Colonic mucosa (tissue), 4 donors: ENCODE measurements at regions not wholly inside any gene's neighbourhood (a gene's known extent, or its start where the extent isn't known, plus 50 kb on each side); places are given as distances from the start of the nearest gene placed in this dataset.

Experiments used
- DNase-seq: peaks from one replicate; pipeline ENCODE4 v3.0.0-alpha.2; 2020
- H3K27ac ChIP-seq: fragments of 200-600 bp; one replicate; pipeline ENCODE4 v1.8.0; 2021
- H3K27me3 ChIP-seq: fragments of 200-600 bp; one replicate; pipeline ENCODE4 v1.8.0; 2021
- H3K36me3 ChIP-seq: fragments of 200-600 bp; one replicate; pipeline ENCODE4 v1.8.0; 2021
- H3K4me1 ChIP-seq: fragments of 200-600 bp; one replicate; pipeline ENCODE4 v1.8.0; 2021; ENCODE audit warnings: mild to moderate bottlenecking
- H3K4me3 ChIP-seq: fragments of 200-600 bp; one replicate; pipeline ENCODE4 v1.8.0; 2021
- H3K9ac ChIP-seq, 2 donors: one replicate each; pipeline ENCODE4 v1.7.0; 2013; ENCODE audit warnings: control low read depth in 2 of 2, low read depth in 2 of 2, low read length in 2 of 2
- H3K9me3 ChIP-seq: fragments of 200-600 bp; one replicate; pipeline ENCODE4 v1.8.0; 2021
- intact Hi-C: fragments of 100-400 bp; cut with DNase I; formaldehyde crosslinking; loops from one replicate; pipeline ENCODE4 v1.14.1; 2022
- TF ChIP-seq, protein P1 (sequence below): fragments of 200-600 bp; IDR thresholded peaks from one replicate; pipeline ENCODE4 v1.8.0; 2022; ENCODE audit warnings: antibody characterized with exemption, mild to moderate bottlenecking
- donor health status: healthy.
- donor health status: DM: no; HTN: no; CAD: no.
- donor health status: DM: no; HTN: no; CAD: no.

DNA sequence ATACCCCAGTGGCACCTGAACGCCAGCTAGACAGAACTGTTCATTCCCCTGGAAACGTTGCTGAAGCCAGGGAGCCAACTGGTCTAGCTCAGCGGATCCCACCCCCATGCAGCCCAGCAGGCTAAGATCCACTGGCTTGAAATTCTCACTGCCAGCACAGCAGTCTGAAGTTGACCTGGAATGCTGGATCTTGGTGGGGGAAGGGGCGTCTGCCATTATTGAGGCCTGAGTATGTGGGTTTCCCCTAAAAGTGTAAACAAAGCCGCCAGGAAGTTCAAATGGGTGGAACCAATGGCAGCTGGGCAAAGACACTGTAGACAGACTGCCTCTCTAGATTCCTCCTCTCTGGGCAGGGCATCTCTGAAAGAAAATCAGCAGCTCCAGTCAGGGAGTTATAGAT, 213.0 kb downstream of the NKX6-1 start:
- Histone ChIP-seq H3K36me3 (no peaks in the 10 kb centered on the region), H3K27me3 (no peaks in the 10 kb centered on the region), H3K9ac (no peak overlapping the region), H3K4me3 (no peak overlapping the region), H3K27ac (no peak overlapping the region), H3K4me1 (no peaks in the 10 kb centered on the region), H3K9me3 (no peaks in the 10 kb centered on the region)
- no peak for DNase-seq
- TF ChIP-seq, protein P1, sequence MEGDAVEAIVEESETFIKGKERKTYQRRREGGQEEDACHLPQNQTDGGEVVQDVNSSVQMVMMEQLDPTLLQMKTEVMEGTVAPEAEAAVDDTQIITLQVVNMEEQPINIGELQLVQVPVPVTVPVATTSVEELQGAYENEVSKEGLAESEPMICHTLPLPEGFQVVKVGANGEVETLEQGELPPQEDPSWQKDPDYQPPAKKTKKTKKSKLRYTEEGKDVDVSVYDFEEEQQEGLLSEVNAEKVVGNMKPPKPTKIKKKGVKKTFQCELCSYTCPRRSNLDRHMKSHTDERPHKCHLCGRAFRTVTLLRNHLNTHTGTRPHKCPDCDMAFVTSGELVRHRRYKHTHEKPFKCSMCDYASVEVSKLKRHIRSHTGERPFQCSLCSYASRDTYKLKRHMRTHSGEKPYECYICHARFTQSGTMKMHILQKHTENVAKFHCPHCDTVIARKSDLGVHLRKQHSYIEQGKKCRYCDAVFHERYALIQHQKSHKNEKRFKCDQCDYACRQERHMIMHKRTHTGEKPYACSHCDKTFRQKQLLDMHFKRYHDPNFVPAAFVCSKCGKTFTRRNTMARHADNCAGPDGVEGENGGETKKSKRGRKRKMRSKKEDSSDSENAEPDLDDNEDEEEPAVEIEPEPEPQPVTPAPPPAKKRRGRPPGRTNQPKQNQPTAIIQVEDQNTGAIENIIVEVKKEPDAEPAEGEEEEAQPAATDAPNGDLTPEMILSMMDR: no peak
- intact Hi-C loops: no loop called here

DNA sequence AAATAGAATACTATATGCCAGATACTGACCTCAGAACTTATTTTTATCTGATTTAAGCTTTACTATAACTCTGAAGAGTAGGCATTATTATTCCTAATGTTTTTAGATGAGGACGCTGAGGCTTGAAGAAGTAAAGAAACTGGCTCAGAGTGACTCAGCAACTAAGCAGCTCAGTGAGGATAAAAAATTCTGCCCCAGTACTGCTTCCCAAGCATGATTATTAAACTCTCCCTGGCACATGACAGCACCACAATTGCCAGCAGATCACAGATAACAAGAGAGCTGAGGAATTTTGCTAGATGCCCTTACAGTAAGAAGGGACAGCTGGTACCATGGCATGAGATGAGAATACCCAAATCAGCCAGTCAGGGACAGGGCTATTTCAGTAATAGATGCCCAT, 219.4 kb downstream of the NKX6-1 start:
- Histone ChIP-seq H3K27ac (no peak overlapping the region), H3K4me1 (no peaks in the 10 kb centered on the region), H3K9me3 (no peaks in the 10 kb centered on the region), H3K27me3 (no peaks in the 10 kb centered on the region), H3K9ac (no peak overlapping the region), H3K4me3 (no peak overlapping the region), H3K36me3 (no peaks in the 10 kb centered on the region)
- DNase-seq: no peak
- intact Hi-C loops: no loop called here
- TF ChIP-seq, protein P1: no peak

DNA sequence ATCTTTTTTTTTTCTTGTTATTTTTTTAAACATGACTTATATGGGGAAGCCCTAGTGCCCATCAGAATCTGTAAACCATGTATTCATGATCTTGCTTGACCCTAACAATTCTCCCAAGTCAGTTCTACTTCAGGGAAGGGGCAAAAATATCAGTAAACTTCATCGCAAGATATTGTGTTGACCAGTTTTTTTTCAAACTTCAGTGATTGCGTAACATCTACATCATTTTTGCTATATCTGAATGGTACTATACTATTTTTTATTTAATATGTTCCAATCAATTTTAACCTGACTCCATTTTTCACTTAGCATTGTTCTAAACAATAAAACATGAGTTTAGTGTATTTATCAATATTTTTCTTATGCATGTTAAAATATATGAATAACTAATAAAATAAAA, 221.2 kb downstream of the NKX6-1 start:
- Histone ChIP-seq H3K27me3 (no peaks in the 10 kb centered on the region), H3K36me3 (no peaks in the 10 kb centered on the region), H3K27ac (no peak overlapping the region), H3K9ac (no peak overlapping the region), H3K4me3 (no peak overlapping the region), H3K9me3 (no peaks in the 10 kb centered on the region), H3K4me1 (no peaks in the 10 kb centered on the region)
- TF ChIP-seq, protein P1: no peak
- no peak for DNase-seq
- intact Hi-C loops: no loop called here

DNA sequence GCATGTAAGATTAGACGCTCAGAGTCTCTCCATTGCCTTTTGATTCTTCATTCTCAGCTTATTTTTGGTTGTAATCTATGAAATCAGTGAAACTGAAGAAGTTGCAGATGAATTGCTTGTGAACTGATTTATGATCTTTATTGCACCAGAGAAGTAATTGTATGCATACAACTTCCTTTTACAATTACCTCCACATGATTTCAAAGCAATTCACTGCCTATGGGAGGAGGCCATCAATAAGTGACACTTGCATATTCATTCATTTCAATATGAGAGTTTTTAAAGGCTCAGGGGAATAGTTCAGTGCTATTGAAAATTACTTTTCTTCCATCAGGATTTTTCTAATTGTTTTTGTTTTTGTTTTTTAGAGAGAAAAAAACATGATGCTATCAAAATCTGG, 222.3 kb downstream of the NKX6-1 start:
- H3K9ac ChIP-seq: no peak overlapping the region
- no peak overlapping the region for H3K27ac ChIP-seq
- H3K27me3 ChIP-seq: no peaks in the 10 kb centered on the region
- no peaks in the 10 kb centered on the region for H3K9me3 ChIP-seq
- no peak for DNase-seq
- TF ChIP-seq, protein P1: no peak
- H3K4me1 ChIP-seq: no peaks in the 10 kb centered on the region
- H3K36me3 ChIP-seq: no peaks in the 10 kb centered on the region
- intact Hi-C loops: no loop called here
- no peak overlapping the region for H3K4me3 ChIP-seq

DNA sequence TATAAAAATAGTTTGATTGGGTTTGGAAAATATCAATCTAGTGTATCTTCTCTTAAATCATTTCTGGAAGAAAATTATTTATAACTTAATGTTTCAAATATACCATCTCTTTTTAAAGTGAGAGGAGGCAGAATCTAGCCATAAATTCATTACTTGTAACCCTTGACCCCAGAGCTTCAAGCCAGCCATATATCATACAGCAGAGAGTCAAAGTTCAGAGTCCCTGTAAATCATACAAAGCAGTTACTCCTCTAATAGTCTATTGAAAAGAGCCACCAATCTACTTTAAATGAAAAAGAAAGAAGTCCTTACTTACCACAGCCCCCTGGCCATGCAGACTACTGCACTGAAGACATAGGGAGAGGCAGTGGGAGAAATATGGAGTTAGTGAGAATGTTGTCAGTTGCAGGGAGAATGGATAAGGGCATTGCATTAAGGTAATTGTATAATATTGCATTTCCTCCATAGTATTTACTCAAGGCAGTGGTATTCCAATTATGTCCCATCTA, 229.5 kb downstream of the NKX6-1 start:
- Histone ChIP-seq H3K27me3 (no peaks in the 10 kb centered on the region), H3K4me1 (no peaks in the 10 kb centered on the region), H3K9me3 (no peaks in the 10 kb centered on the region), H3K4me3 (no peak overlapping the region), H3K36me3 (no peaks in the 10 kb centered on the region), H3K27ac (no peak overlapping the region), H3K9ac (no peak overlapping the region)
- DNase-seq: no peak
- intact Hi-C loops: no loop called here
- TF ChIP-seq, protein P1: no peak

DNA sequence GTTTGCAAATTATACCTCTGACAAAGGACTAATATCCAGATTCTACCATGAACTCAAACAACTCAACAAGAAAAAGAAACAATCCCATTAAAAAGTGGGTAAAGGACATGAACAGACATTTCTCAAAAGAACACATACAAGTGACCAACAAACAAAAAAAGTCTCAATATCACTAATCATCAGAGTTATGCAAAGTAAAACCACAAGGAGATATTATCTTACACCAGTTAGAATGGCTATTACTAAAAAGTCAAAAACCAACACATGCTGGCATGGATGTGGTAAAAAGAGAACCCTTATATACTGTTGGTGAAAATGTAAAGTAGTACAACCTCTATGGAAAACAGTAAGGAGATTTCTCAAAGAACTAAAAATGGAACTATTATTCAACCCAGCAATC, 234.4 kb downstream of the NKX6-1 start:
- Histone ChIP-seq H3K9me3 (no peaks in the 10 kb centered on the region), H3K27ac (no peak overlapping the region), H3K27me3 (no peaks in the 10 kb centered on the region), H3K36me3 (no peaks in the 10 kb centered on the region), H3K9ac (no peak overlapping the region), H3K4me1 (no peaks in the 10 kb centered on the region), H3K4me3 (no peak overlapping the region)
- intact Hi-C loops: no loop called here
- TF ChIP-seq, protein P1: no peak
- no peak for DNase-seq
